NCI-H128 (cell line): ENCODE measurements at regions not wholly inside any gene's neighbourhood (a gene's known extent, or its start where the extent isn't known, plus 50 kb on each side); places are given as distances from the start of the nearest gene placed in this dataset.

Source experiments
- DNase-seq: peaks from one replicate; lab custom pipeline; 2025; ENCODE audit not compliant: unreplicated experiment; lab: John Stamatoyannopoulos, UW

DNA sequence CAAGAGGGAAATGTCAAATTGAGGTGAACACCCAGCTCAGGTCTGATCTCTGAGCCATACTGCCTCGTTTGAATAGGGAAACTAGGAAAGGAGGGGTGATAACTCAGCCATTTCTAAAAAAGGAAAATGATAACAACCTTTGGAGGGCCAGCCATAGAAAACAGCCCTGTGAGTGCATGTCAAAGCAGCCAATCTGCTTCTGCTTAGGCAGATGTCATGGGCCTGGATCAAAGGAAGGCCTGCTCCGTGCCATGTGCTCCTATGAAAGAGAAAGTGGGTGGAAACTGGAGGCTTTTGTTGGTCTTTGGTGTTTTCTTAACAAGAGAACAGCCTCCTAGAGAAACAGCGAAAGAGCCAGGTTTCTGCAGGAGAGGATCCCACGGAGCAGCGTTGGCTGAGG, 428.0 kb downstream of the DHX35 start:
- no peak for DNase-seq

DNA sequence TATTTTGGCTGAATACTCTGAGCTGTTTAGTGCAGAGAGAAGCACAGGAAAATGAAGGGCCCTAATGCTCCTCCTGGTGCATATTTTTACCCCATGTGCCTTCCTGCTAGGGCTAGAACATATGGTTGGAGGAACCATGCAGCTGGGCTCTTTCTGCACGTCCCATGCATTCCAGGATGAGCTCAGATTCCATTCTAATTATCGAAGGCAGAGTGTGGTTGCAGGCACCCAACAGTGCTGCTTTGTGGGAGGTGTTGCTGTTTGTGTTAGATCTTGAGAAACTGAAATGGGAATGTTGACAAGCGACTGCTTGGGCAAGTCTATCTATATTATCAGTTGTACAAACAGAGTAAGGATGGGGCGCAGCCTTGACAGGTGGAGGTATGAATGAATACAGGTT, 419.5 kb downstream of the DHX35 start:
- no peak for DNase-seq

GRCh38 chr20:39378776-39379175, 416.6 kb downstream of the DHX35 start:
- no peak for DNase-seq

DNA sequence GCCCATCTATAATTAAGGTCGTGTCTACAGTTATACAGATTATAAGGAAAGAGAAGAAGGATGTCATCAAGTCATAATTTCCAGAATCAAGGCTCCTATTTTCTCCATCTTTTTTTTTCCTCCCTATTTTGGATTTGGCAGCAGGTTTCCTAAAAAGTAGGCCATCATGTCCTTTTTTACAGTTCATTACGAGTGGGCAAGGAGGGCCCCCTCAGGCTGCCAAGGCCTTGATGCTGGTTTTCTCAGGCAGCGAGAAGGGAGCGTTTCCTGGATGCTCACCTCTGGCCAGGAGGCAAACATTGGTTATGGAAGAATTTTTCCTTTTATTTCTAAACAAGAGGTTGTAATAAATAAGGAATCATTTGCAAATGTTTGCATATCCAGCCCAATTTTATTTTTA, 414.6 kb downstream of the DHX35 start:
- no peak for DNase-seq

DNA sequence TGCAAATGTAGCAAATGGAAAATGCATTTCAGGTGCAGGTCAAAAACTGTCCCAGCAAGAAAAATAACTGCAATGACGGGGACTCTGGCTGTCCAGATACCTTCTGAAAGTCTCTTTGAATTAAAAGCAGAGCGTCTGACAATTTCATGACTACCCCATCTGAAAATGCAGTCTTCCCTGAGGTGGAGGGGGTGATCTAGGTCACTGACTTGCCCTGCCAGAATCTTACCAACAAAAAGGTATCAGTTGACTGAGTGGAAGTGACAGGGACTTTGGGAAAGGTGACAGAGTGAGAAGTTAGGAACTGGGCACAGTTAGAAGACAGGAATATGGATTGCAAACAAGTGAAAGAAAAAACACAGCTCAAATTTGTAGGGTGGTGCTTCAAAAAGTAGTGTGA, 402.2 kb downstream of the DHX35 start:
- DNase-seq: no peak

GRCh38 chr20:39359981-39360620, 398.0 kb downstream of the DHX35 start:
- DNase-seq: no peak

DNA sequence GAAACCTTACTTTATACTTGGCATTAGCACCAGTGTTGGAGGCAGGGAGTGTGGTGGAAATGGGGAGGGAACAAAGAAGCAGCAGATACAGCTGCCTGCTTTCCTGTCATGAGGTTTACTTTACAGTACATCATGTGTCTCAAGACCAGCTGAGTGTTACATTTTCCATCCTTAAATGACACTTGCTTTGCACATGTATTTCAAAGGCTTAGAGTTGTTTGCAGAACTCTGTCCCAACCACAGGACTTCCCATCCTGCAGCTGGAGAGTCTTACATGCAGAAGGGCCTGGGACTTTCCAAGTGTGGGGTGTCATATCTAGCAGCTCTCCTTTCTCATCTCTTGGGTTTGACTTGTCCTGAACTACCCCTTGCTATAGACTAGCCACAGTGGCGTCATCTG, 395.9 kb downstream of the DHX35 start:
- DNase-seq: no peak

DNA sequence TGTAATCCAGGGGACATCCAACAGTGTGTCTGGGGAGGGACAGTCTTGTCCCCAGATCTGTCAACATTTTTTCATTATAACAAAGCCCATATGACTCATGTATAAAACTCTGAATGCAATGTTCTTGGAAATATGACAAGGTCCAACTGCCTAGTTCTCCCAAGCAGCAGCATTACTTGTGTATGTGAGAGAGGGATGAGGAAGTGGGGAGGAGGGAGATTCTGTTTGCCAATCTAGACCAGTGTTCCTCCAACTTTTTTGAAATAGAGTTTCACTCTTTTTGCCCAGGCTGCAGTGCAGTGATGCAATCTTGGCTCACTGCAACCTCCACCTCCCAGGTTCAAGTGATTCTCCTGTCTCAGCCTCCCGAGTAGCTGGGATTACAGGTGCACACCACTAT, 394.8 kb downstream of the DHX35 start:
- no peak for DNase-seq

GRCh38 chr20:39349240-39349639, 387.1 kb downstream of the DHX35 start:
- DNase-seq: no peak

GRCh38 chr20:39347626-39348025, 385.5 kb downstream of the DHX35 start:
- no peak for DNase-seq

GRCh38 chr20:39342463-39342862, 380.3 kb downstream of the DHX35 start:
- DNase-seq: no peak

DNA sequence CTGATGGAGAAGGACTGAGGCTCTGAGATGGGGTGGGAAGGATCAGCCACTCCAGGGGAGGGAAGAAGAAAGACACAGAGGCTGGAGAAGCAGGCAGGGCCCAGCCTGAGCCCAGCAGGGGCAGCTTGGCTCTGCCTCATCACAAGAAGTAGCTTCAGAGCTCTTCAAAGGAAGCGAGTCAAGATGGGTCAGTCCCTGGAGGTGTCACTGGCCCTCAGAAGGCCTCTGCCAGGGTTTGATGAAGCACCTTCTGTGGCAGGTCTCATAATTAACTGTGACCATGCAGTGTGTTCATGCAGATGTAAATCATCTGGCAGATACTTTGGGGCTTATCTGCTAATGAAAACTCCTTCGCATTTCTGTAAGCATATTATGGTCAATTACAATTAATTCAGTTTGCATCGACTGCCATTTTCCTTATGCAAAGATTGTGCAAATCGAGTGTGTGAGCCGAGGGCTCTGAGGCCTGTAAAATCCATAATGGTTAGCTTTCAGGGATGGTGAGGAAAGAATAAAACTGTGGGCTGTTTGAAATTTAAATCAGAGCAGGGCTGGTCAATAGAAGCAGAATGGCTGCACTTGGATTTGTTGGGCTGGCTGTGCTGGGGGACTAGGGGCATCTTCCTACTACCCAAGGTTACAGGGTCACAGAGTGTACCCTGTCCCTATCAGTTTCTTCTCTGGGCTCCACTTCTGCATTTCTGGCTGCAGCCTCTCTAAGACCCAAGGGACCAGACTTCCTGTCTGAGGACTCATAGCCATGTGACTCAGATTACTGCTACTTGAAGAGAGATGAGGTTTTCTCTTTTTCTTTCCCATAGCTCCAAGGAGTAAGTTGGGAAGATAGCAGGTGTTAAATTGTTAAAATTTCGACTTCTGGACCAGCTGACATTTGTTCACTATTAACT, 376.6 kb downstream of the DHX35 start:
- DNase-seq: no peak

DNA sequence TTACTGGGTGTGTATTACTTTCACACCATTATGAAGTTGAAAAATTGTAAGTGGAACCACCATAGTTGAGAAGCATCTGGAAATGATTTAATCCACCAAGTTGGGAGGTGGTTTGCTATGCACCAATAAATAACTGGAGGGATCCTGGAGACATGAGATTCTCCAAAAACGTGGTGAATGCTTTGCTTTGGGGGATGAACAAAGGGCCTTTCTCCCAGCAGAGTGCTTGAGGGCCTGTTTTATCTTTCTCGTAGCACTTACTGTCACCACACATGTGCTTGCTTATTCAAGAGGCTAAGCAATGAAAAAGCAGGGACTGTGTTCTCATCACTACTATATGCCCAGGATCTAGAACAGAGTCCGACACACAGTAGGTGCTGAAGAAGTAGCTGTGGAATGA, 371.1 kb downstream of the DHX35 start:
- no peak for DNase-seq

GRCh38 chr20:39328347-39328746, 366.2 kb downstream of the DHX35 start:
- no peak for DNase-seq

DNA sequence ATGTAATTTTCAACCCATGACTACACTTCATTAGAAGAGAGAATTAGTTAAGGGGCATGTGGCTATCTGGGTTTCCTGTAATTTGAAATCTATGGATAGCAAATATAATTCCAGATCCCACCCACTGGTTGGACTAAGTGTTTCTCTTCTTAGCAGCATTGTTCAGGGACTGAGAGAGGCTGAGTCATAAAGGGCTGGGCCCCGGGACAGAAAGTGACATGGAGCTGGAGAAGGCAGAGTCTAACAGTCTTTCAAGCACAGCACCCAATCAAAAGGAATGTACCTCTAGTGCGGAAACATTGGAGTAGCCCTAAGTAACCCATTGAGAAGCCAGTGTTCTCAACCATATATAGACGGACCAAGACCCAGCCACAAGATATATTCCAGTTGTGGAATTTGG, 363.9 kb downstream of the DHX35 start:
- DNase-seq: no peak

DNA sequence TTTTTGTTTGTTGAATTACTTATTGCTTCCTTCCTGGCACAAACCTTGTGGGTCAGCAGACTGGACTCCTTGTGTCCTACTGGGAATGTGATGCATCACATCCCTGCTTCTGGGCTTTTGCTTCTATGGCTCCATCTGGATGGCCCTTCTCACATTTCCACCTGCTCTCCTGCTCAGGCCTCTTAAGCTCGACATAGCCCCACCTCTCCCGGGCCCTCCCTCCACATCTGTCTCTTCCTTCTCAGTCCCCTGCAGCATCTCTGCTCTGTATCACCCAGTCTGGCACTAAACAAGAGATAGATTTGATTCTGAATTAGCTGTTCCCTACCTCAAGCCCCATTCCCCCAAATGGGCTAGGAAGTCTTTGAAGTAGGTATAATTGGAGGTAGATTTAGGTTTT, 356.8 kb downstream of the DHX35 start:
- DNase-seq: no peak

DNA sequence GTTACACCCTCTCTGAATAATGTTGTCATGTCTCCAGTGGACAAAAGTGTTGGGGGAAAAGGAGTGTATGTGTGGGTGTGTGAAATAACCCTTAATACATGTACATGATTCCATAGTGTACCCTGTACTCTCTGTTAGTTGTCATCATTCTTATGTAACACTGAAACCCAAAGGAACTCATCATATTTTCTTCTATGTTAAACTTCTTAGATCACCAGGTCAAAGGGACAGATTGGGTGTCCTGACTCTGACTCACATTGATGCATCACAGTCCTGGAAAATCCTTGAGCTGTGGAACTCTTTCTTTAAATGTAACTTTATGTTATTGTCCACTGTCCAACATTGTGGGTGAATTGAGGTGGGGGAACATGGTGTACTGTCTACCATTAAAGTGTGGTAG, 350.5 kb downstream of the DHX35 start:
- DNase-seq: no peak

DNA sequence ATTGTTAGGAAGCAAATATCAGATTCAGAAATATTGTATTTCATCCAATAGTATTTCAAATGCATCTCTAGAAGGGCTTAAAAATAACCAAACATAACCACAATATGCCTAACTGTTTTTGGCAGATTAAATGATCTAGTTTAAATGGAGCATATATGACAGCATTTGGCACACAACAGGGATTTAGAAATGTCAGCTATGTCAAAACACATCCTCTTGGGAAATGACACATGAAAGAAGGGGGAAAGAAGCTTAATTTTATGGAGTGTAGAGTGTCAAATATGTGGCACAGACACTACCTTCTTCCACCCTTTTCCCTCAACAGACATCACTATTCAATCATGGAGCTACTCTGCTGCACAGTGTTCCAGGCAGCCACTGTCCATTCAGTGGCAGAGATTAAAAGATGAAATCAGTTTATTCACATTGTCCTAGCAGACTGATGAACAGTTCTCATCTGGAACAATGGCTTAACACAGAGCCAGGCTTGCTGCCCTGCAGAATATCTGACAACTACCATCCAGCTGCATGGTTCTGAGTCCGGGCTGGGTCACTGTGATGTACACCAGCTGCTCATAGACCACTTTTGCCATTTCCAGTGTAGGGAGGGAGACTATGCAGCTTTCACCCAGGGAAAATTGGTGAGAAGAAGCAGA, 349.8 kb downstream of the DHX35 start:
- DNase-seq: no peak

DNA sequence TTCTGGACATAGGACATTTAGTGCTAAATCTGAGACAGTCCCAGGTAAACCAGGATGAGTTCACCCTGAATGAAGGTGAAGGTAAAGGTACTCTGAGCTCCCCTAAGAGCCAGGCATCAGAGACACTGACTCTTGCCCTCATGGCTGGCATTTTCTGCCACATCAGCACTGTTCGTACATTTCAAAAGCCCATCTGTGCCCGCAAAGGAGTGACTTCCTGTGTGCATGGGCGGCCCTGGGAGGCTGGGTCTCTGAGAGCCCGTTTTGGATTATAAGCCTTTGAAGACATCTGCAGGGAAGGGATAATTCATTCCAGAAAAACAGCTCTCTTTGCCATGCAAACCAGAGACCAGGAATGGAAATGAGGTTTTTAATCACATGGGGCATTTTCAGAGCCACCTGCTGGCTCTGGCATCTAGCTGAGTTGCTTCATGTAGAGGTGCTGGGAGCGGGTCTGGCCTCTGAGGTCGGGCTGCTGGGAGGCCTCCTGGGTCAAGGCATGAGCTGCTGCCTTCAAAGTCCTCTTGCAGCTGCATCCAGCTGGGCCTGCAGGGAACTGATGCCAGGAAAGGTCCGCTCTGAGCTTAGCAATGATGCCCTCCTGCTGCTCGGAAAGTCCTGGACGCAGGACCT, 348.3 kb downstream of the DHX35 start:
- no peak for DNase-seq

DNA sequence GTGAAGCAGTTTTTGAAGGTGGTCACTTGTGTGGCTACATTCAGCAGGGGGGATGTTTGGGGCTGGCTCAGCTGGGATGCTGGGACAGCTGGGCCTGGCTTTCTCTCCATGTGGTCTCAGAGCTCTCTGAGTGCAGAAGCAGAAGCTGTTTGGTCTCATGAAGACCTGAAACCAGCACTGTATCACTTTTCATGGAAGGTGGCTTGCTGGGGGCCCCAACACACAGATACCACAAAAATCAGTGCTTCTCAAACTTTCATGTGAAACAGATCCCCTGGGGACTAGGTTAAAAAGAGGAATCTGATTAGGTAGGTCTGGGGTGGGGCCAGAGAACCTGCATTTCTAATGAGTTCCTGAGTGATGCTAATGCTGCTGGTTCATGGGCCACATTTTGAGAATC, 347.3 kb downstream of the DHX35 start:
- no peak for DNase-seq

GRCh38 chr20:39302312-39302711, 340.2 kb downstream of the DHX35 start:
- DNase-seq: no peak

- DNase-seq: no peak
Observed at GRCh38 chr20:39299783-39300182, 337.6 kb downstream of the DHX35 start.
